Spleen (tissue), 11 donors: ENCODE measurements at regions not wholly inside any gene's neighbourhood (a gene's known extent, or its start where the extent isn't known, plus 50 kb on each side); places are given as distances from the start of the nearest gene placed in this dataset.

Source experiments
- DNase-seq: peaks from one replicate; pipeline ENCODE4 v3.0.0-alpha.2; 2020
- H3K27ac ChIP-seq, 8 donors: fragments of 200-600 bp; sonication (generic) in 7 of 8; 1 replicate in 4 of 8; 2 replicates in 4 of 8; pipeline versions ENCODE4 v1.5.0 to v1.8.0; 2016 to 2021; ENCODE audit warnings: inconsistent platforms in 4 of 8, mild to moderate bottlenecking in 4 of 8, moderate library complexity in 1 of 8
- H3K27me3 ChIP-seq, 7 donors: fragments of 200-600 bp; sonication (generic) in 6 of 7; replicated peaks in 1 of 7; 1 replicate in 4 of 7; 2 replicates in 3 of 7; pipeline versions ENCODE4 v1.5.0 to v1.8.0; 2016 to 2021; ENCODE audit warnings: inconsistent platforms in 3 of 7, mild to moderate bottlenecking in 1 of 7
- H3K36me3 ChIP-seq, 6 donors: fragments of 200-600 bp; sonication (generic) in 5 of 6; 1 replicate in 4 of 6; 2 replicates in 2 of 6; pipeline versions ENCODE4 v1.5.0 to v1.8.0; 2016 to 2021; ENCODE audit warnings: inconsistent platforms in 2 of 6
- H3K4me1 ChIP-seq, 6 donors: fragments of 200-600 bp; sonication (generic) in 5 of 6; 1 replicate in 3 of 6; 2 replicates in 3 of 6; pipeline versions ENCODE4 v1.5.0 to v1.8.0; 2016 to 2021; ENCODE audit warnings: inconsistent platforms in 3 of 6
- H3K4me3 ChIP-seq, 8 donors: fragments of 200-600 bp; sonication (generic) in 7 of 8; 1 replicate in 4 of 8; 2 replicates in 4 of 8; pipeline versions ENCODE4 v1.5.0 to v1.8.0; 2016 to 2021; ENCODE audit warnings: inconsistent platforms in 4 of 8, mild to moderate bottlenecking in 4 of 8, moderate library complexity in 2 of 8
- H3K9me3 ChIP-seq, 8 donors: fragments of 200-600 bp; sonication (generic) in 7 of 8; 1 replicate in 4 of 8; 2 replicates in 4 of 8; pipeline versions ENCODE4 v1.5.0 to v1.8.0; 2016 to 2021; ENCODE audit warnings: inconsistent platforms in 4 of 8
- CTCF ChIP-seq, 11 experiments: fragments of 200-600 bp in 7 of 11; fragments of 450-650 bp in 4 of 11; sonication (generic) in 4 of 11; IDR thresholded peaks in 8 of 11; conservative IDR thresholded peaks in 3 of 11; 1 replicate in 7 of 11; 2 replicates in 4 of 11; pipeline versions ENCODE4 v1.4.0 to v1.8.0; 2016 to 2021; ENCODE audit warnings: antibody characterized with exemption in 11 of 11, inconsistent platforms in 4 of 11, mild to moderate bottlenecking in 1 of 11
- POLR2A ChIP-seq, 3 donors: fragments of 450-650 bp; IDR thresholded peaks; one replicate each; pipeline ENCODE4 v1.5.1; 2017; ENCODE audit warnings: antibody characterized with exemption in 3 of 3, mild to moderate bottlenecking in 1 of 3
- POLR2AphosphoS5 ChIP-seq, 3 donors: sonication (generic); formaldehyde crosslinking; IDR thresholded peaks; one replicate each; pipeline ENCODE4 v1.5.1; 2017; ENCODE audit warnings: antibody characterized with exemption in 3 of 3
- WGBS, 5 donors: extraction: QIAGEN DNeasy Blood & Tissue Kit in 3 of 5; methylation state at CpG; one replicate each; pipeline versions ENCODE4 v1.1.5 to v1.1.7; 2013 to 2018; 5-methylcytosine and 5-hydroxymethylcytosine counted together
- intact Hi-C: fragments of 100-400 bp; cut with DNase I; formaldehyde crosslinking; loops from one replicate; pipeline ENCODE4 v1.15.0; 2023; ENCODE audit warnings: low total_unique reads
- donor health status: healthy with polysubstance abuse.
- donor health status: DM: no; HTN: no; CAD: no; lungs with moderate emphysema.
- donor health status: DM: no; HTN: no; CAD: no.
- donor health status: Bipolar disorder and iron deficiency.
- donor health status: healthy.
- donor health status: DM: no; HTN: no; CAD: no.
- donor health status: DM: yes; HTN: yes; CAD: no.

- no peaks in the 10 kb centered on the region for H3K27me3 ChIP-seq
- H3K4me3 ChIP-seq = no peak overlapping the region
- 71 to 90% (median 81%) methylated on average over 3 of the region's 3 CpGs for WGBS, 5 donors
- H3K36me3 ChIP-seq = no peaks in the 10 kb centered on the region
- H3K27ac ChIP-seq = no peak overlapping the region
- H3K9me3 ChIP-seq = no peaks in the 10 kb centered on the region
- DNase-seq = no peak
- H3K4me1 ChIP-seq = no peaks in the 10 kb centered on the region
- intact Hi-C loops = no loop called here
- no peak for TF ChIP-seq POLR2A (IDR thresholded peaks at IDR 0.05)
- TF ChIP-seq POLR2AphosphoS5 (IDR thresholded peaks at IDR 0.05) = no peak
- TF ChIP-seq CTCF (IDR thresholded peaks at IDR 0.05 in 8 of 11, conservative IDR thresholded peaks at IDR 0.05 in 3 of 11) = no peak
These were observed 104.8 kb upstream of the ATG10 start for GRCh38 chr5:81866994-81867393.

- TF ChIP-seq POLR2A (IDR thresholded peaks at IDR 0.05) (no peak), POLR2AphosphoS5 (IDR thresholded peaks at IDR 0.05) (no peak), CTCF (IDR thresholded peaks at IDR 0.05 in 8 of 11, conservative IDR thresholded peaks at IDR 0.05 in 3 of 11) (no peak)
- no peak overlapping the region for H3K27ac ChIP-seq
- no peak overlapping the region for H3K4me3 ChIP-seq
- DNase-seq = no peak
- intact Hi-C loops = no loop called here
- H3K27me3 ChIP-seq = no peaks in the 10 kb centered on the region
- H3K9me3 ChIP-seq = no peaks in the 10 kb centered on the region
- WGBS, 5 donors = 89 to 100% (median 94%) methylated on average over 1 of the region's 1 CpG
- H3K4me1 ChIP-seq = peaks cover 0 to 15% (median 8%) of the 10 kb centered on the region in 6 donors
- no peaks in the 10 kb centered on the region for H3K36me3 ChIP-seq
These were observed 109.9 kb upstream of the SSBP2 start for GRCh38 chr5:81860778-81861177.

GRCh38 chr5:81859624-81860023 is 108.7 kb upstream of the SSBP2 start:
- no peak overlapping the region for H3K27ac ChIP-seq

More at GRCh38 chr5:81859624-81860023, 108.7 kb upstream of the SSBP2 start:
- H3K9me3 ChIP-seq = no peaks in the 10 kb centered on the region
- no peaks in the 10 kb centered on the region for H3K36me3 ChIP-seq
- 85 to 94% (median 92%) methylated on average over 6 of the region's 6 CpGs for WGBS, 5 donors
- no peak for TF ChIP-seq POLR2AphosphoS5 (IDR thresholded peaks at IDR 0.05)
- TF ChIP-seq POLR2A (IDR thresholded peaks at IDR 0.05) = no peak
- no peak for TF ChIP-seq CTCF (IDR thresholded peaks at IDR 0.05 in 8 of 11, conservative IDR thresholded peaks at IDR 0.05 in 3 of 11)
- DNase-seq = no peak
- H3K4me1 ChIP-seq = peaks cover 0 to 15% (median 8%) of the 10 kb centered on the region in 6 donors
- intact Hi-C loops = no loop called here
- H3K4me3 ChIP-seq = no peak overlapping the region
- no peaks in the 10 kb centered on the region for H3K27me3 ChIP-seq
